ENCODE measurements at regions not wholly inside any gene's neighbourhood (a gene's known extent, or its start where the extent isn't known, plus 50 kb on each side); places are given as distances from the start of the nearest gene placed in this dataset.

GRCh38 chr7:22633954-22634474 is 93.0 kb upstream of the IL6 start:
- TF ChIP-seq, protein P1, sequence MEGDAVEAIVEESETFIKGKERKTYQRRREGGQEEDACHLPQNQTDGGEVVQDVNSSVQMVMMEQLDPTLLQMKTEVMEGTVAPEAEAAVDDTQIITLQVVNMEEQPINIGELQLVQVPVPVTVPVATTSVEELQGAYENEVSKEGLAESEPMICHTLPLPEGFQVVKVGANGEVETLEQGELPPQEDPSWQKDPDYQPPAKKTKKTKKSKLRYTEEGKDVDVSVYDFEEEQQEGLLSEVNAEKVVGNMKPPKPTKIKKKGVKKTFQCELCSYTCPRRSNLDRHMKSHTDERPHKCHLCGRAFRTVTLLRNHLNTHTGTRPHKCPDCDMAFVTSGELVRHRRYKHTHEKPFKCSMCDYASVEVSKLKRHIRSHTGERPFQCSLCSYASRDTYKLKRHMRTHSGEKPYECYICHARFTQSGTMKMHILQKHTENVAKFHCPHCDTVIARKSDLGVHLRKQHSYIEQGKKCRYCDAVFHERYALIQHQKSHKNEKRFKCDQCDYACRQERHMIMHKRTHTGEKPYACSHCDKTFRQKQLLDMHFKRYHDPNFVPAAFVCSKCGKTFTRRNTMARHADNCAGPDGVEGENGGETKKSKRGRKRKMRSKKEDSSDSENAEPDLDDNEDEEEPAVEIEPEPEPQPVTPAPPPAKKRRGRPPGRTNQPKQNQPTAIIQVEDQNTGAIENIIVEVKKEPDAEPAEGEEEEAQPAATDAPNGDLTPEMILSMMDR (IDR thresholded peaks at IDR 0.05; ENCODE audit: low read depth, low read length), result no peak
- TF ChIP-seq EZH2phosphoT487 (IDR thresholded peaks at IDR 0.05; ENCODE audit: low read depth), result no peak

All from OCI-LY3 (cell line).